PC-9 (cell line): ENCODE measurements at regions not wholly inside any gene's neighbourhood (a gene's known extent, or its start where the extent isn't known, plus 50 kb on each side); places are given as distances from the start of the nearest gene placed in this dataset.

Experiments
- BruUV-seq: library from RNA; stranded (reverse); fragments of 400-500 nt; replicated peaks from 2 replicates; lab custom pipeline; 2021; lab: Mats Ljungman, UMichigan
- CTCF ChIA-PET: fragments of 300-600 bp; sonication (Branson Sonifier 250); formaldehyde crosslinking; loops from one replicate; lab custom pipeline; 2022; ENCODE audit warnings: antibody characterized with exemption; lab: Charles Lee
- POLR2A ChIA-PET: fragments of 300-600 bp; sonication (Branson Sonifier 250); formaldehyde crosslinking; loops from one replicate; lab custom pipeline; 2022; ENCODE audit warnings: antibody characterized with exemption; ENCODE audit not compliant: unreplicated experiment; lab: Charles Lee
- DNase-seq, 2 experiments: peaks; one replicate each; pipeline versions ENCODE4 v3.0.0 to v3.0.0-alpha.2; 2015 to 2022; ENCODE audit warnings: mixed read lengths in 1 of 2
- H2AFZ ChIP-seq: fragments of 200-600 bp; sonication (generic); 2 replicates; pipeline ENCODE4 v1.8.1; 2017; ENCODE audit warnings: antibody characterized with exemption
- H3F3A ChIP-seq: fragments of 200-600 bp; sonication (generic); 2 replicates; pipeline ENCODE4 v1.8.1; 2017; ENCODE audit warnings: antibody characterized with exemption, mild to moderate bottlenecking, low read depth; ENCODE audit not compliant: insufficient read depth
- H3K27ac ChIP-seq: fragments of 200-600 bp; sonication (generic); 2 replicates; pipeline ENCODE4 v1.6.1; 2016; ENCODE audit warnings: mixed run types
- H3K27me3 ChIP-seq: fragments of 200-600 bp; sonication (generic); 2 replicates; pipeline ENCODE4 v1.6.1; 2016; ENCODE audit warnings: low read depth, mixed run types; ENCODE audit not compliant: insufficient read depth
- H3K36me3 ChIP-seq: fragments of 200-600 bp; sonication (generic); 2 replicates; pipeline ENCODE4 v1.6.1; 2016; ENCODE audit warnings: low read depth, mixed run types
- H3K4me1 ChIP-seq: fragments of 200-600 bp; sonication (generic); replicated peaks from 2 replicates; pipeline ENCODE4 v1.6.1; 2016; ENCODE audit warnings: mixed run types; ENCODE audit not compliant: insufficient read depth
- H3K4me2 ChIP-seq: fragments of 200-600 bp; sonication (generic); 2 replicates; pipeline ENCODE4 v1.6.1; 2017; ENCODE audit warnings: mixed run types
- H3K4me3 ChIP-seq: fragments of 200-600 bp; sonication (generic); 2 replicates; pipeline ENCODE4 v1.6.1; 2016; ENCODE audit warnings: mixed run types
- H3K79me2 ChIP-seq: fragments of 200-600 bp; sonication (generic); 2 replicates; pipeline ENCODE4 v1.6.1; 2017; ENCODE audit warnings: low read depth, mixed run types
- H3K9me2 ChIP-seq: fragments of 200-600 bp; sonication (generic); 2 replicates; pipeline ENCODE4 v1.8.1; 2017; ENCODE audit warnings: mild to moderate bottlenecking; ENCODE audit not compliant: insufficient read depth
- H3K9me3 ChIP-seq: fragments of 200-600 bp; sonication (generic); 2 replicates; pipeline ENCODE4 v1.8.1; 2016; ENCODE audit warnings: low read depth; ENCODE audit not compliant: insufficient read depth
- H4K20me1 ChIP-seq: fragments of 200-600 bp; sonication (generic); 2 replicates; pipeline ENCODE4 v1.8.1; 2017; ENCODE audit not compliant: insufficient read depth
- CTCF ChIP-seq: fragments of 200-600 bp; sonication (generic); conservative IDR thresholded peaks from 2 replicates; pipeline ENCODE4 v1.6.1; 2017; ENCODE audit warnings: mixed run types, antibody characterized with exemption, mild to moderate bottlenecking, moderate library complexity
- EZH2 ChIP-seq: fragments of 200-600 bp; sonication (generic); IDR thresholded peaks from 2 replicates; pipeline ENCODE4 v1.8.0; 2017; ENCODE audit warnings: antibody characterized with exemption, low read depth
- intact Hi-C: fragments of 100-400 bp; cut with micrococcal nuclease; formaldehyde crosslinking; loops from one replicate; pipeline ENCODE4 v1.10.0; 2022; ENCODE audit not compliant: unreplicated experiment

DNA sequence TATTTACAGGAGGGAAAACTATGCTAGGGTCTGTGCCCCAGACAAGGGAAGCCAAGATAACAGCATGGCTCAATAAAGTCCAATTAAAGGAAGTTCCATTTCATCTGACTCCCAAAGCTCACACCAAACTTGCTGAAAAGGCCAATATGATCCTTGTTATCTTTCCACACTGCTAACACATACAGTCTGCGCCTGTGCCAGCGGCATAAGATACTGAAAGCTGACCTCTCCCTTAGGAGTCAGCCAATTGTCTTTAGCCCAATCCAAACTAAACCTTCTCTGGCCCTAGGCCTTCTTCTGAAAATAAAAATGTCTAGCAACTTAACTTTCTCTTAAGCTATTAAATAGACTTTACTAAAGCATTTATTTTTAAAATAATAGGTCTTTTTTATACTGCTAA is 179.0 kb upstream of the PLD5 start:
- Histone ChIP-seq H4K20me1 (no peaks in the 10 kb centered on the region), H3K27ac (no peak overlapping the region), H3K4me2 (no peak overlapping the region), H3K79me2 (no peaks in the 10 kb centered on the region), H3K9me2 (no peaks in the 10 kb centered on the region), H3K4me1 (no peaks in the 10 kb centered on the region), H3K36me3 (no peaks in the 10 kb centered on the region), H3K9me3 (no peaks in the 10 kb centered on the region), H2AFZ (no peak overlapping the region), H3K4me3 (no peak overlapping the region), H3F3A (no peaks in the 10 kb centered on the region), H3K27me3 (peaks cover 21% of the 10 kb centered on the region)
- ChIA-PET POLR2A (no interaction called here), CTCF (no interaction called here)
- intact Hi-C loops: no loop called here
- no peak for DNase-seq
- no TSS peak for BruUV-seq
- no peak for TF ChIP-seq EZH2
- no peak for TF ChIP-seq CTCF

- no peaks in the 10 kb centered on the region for H3K79me2 ChIP-seq
- no peak overlapping the region for H3K4me2 ChIP-seq
- ChIA-PET POLR2A (no interaction called here), CTCF (no interaction called here)
- H3K9me2 ChIP-seq: no peaks in the 10 kb centered on the region
- TF ChIP-seq EZH2 (no peak), CTCF (no peak)
- no peak overlapping the region for H2AFZ ChIP-seq
- no TSS peak for BruUV-seq
- H3K4me1 ChIP-seq: no peaks in the 10 kb centered on the region
- peaks cover 22% of the 10 kb centered on the region for H3K27me3 ChIP-seq
- no peaks in the 10 kb centered on the region for H4K20me1 ChIP-seq
- intact Hi-C loops: no loop called here
- H3K27ac ChIP-seq: no peak overlapping the region
- no peak overlapping the region for H3K4me3 ChIP-seq
- no peaks in the 10 kb centered on the region; the same call in 1 of the 2 replicates for H3F3A ChIP-seq
- no peaks in the 10 kb centered on the region for H3K9me3 ChIP-seq
- H3K36me3 ChIP-seq: no peaks in the 10 kb centered on the region
- DNase-seq: no peak
These were observed 168.5 kb upstream of the PLD5 start for GRCh38 chr1:242692988-242693387.

DNA sequence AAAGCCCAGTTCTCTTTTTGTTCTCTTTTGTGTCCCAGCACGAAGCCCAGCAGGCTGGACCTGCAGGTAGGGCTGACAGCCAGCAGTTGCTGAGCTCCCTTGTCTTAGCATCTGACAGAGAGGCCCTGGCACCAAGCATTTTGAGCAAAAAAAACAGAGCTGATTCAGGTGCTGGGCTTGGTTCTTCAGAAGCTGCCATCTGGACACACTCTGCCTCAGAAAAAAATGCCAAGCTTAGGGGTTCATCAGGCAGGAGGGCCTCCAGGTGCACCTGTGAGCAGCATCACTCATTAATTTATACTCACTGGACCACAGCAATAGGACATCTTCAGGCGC is 167.1 kb upstream of the PLD5 start:
- no peak overlapping the region for H2AFZ ChIP-seq
- no peak for DNase-seq
- peaks cover 14% of the 10 kb centered on the region; the same call in 1 of the 2 replicates for H3K27me3 ChIP-seq
- no peaks in the 10 kb centered on the region for H4K20me1 ChIP-seq
- intact Hi-C loops: no loop called here
- no TSS peak for BruUV-seq
- no peaks in the 10 kb centered on the region for H3K9me2 ChIP-seq
- no peak overlapping the region for H3K27ac ChIP-seq
- no peak overlapping the region for H3K4me2 ChIP-seq
- no peaks in the 10 kb centered on the region for H3K79me2 ChIP-seq
- no peaks in the 10 kb centered on the region for H3K4me1 ChIP-seq
- H3K4me3 ChIP-seq: no peak overlapping the region
- no peaks in the 10 kb centered on the region for H3K36me3 ChIP-seq
- TF ChIP-seq CTCF (no peak), EZH2 (no peak)
- CTCF ChIA-PET: no interaction called here
- no peaks in the 10 kb centered on the region for H3K9me3 ChIP-seq
- no peaks in the 10 kb centered on the region; the same call in 1 of the 2 replicates for H3F3A ChIP-seq
- POLR2A ChIA-PET: no interaction called here
